ENCODE measurements at regions not wholly inside any gene's neighbourhood (a gene's known extent, or its start where the extent isn't known, plus 50 kb on each side); places are given as distances from the start of the nearest gene placed in this dataset.

- no peak for TF ChIP-seq CTCF (IDR thresholded peaks at IDR 0.05; ENCODE audit: insufficient read depth, low read depth, low read length)
- DNase-seq (ENCODE audit: low read depth): no peak
- H3K4me3 ChIP-seq (ENCODE audit: low read depth, low read length): no peak overlapping the region
Observed at GRCh38 chr7:116142374-116142773, 68.0 kb upstream of the TES start.

DNA sequence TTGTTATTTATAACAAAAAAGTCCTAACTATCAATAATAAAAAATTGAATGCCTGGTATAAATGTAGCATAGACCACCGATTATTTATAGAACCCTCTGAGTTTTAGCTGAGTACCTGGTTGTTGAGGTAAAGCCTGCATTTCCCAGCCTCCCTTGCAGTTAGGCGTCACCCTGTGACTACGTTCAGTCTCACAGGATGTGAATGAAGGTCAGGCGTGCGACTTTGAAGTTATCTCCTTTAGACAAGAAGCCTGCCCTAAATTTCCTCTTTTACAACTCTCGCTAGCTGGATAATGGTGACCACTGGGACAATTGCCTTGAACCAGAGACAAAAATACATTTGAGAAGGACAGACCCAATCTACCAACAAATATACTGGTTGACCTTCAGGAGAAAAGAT is 67.5 kb upstream of the TES start:
- no peak for TF ChIP-seq CTCF (IDR thresholded peaks at IDR 0.05; ENCODE audit: insufficient read depth, low read depth, low read length)
- no peak for DNase-seq (ENCODE audit: low read depth)
- H3K4me3 ChIP-seq (ENCODE audit: low read depth, low read length): no peak overlapping the region

DNA sequence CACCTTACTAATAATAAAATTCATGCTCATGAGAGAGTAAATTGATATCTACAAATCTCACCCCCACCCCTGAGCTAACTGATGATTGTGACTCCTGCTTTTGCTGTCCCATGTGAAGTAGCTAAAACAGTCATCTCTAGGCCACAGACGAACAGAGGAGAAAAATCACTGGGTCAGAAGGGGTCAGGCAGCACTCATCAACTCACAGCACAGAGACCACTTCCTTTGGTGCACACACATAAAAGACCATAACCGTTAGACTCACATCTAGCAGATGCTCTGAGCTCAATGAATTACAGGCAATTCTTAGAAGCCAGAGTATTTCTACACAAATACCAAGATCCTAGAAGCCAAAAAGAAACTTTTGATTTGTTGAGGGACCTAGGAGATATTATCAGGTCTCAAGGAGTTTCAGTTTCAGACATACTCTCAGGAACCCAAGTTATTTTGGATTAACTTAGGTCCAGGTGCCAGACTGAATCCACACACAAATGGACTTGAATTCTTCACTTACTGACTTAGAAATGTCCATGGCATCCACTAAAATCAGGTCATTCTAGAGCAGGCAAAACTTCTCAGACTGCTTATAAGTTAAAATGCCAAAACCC is 65.0 kb upstream of the TES start:
- TF ChIP-seq CTCF (IDR thresholded peaks at IDR 0.05; ENCODE audit: insufficient read depth, low read depth, low read length): no peak
- no peak for DNase-seq (ENCODE audit: low read depth)
- H3K4me3 ChIP-seq (ENCODE audit: low read depth, low read length): no peak overlapping the region

DNA sequence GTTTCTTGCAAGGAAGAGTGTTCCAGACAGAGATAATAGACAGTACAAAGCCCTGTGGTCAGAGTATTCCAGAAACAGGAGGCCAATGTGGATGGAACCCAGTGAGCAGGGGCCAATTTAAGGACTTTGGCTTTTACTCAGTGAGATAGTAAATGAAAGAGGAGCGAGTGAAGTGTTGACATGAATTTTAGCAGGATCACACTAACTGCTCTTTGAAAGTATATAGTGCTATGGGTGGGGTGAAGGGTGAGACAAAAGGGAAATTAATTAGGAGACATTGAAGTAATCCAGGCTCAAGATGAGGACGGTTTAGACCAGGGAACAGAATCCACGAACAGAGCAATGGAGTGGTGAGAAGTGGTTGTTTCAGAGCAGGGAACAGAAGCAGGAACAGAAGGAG is 62.2 kb upstream of the TES start:
- no peak for DNase-seq (ENCODE audit: low read depth)
- TF ChIP-seq CTCF (IDR thresholded peaks at IDR 0.05; ENCODE audit: insufficient read depth, low read depth, low read length): no peak
- H3K4me3 ChIP-seq (ENCODE audit: low read depth, low read length): no peak overlapping the region

GRCh38 chr7:116148626-116149025 is 61.7 kb upstream of the TES start:
- peak; percentile 13 for DNase-seq (ENCODE audit: low read depth)
- no peak for TF ChIP-seq CTCF (IDR thresholded peaks at IDR 0.05; ENCODE audit: insufficient read depth, low read depth, low read length)
- H3K4me3 ChIP-seq (ENCODE audit: low read depth, low read length): no peak overlapping the region

GRCh38 chr7:116150588-116150987 is 59.8 kb upstream of the TES start:
- TF ChIP-seq CTCF (IDR thresholded peaks at IDR 0.05; ENCODE audit: insufficient read depth, low read depth, low read length): no peak
- DNase-seq (ENCODE audit: low read depth): no peak
- H3K4me3 ChIP-seq (ENCODE audit: low read depth, low read length): no peak overlapping the region

DNA sequence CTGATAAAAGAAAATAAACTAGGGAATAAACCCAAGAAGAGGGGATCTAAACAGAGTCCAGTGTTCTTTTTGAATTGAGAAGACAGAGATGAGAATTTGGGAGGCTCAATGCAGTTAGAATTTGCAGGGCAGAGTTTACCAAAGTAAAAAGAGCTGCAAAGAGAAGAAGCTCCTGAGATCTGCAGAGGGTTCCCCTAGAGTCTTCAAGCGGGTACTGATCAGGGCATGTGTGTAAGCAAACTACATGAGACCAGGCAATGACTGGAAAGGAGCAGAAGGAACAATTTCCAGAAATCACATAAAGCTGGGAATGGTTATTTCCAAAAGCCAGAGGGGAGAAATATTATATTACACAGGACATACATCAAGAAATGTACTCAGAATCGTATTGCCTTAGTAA is 58.1 kb upstream of the TES start:
- no peak overlapping the region for H3K4me3 ChIP-seq (ENCODE audit: low read depth, low read length)
- DNase-seq (ENCODE audit: low read depth): no peak
- no peak for TF ChIP-seq CTCF (IDR thresholded peaks at IDR 0.05; ENCODE audit: insufficient read depth, low read depth, low read length)

All from fibroblast of villous mesenchyme (primary cell).